ENCODE measurements at regions not wholly inside any gene's neighbourhood (a gene's known extent, or its start where the extent isn't known, plus 50 kb on each side); places are given as distances from the start of the nearest gene placed in this dataset.

DNA sequence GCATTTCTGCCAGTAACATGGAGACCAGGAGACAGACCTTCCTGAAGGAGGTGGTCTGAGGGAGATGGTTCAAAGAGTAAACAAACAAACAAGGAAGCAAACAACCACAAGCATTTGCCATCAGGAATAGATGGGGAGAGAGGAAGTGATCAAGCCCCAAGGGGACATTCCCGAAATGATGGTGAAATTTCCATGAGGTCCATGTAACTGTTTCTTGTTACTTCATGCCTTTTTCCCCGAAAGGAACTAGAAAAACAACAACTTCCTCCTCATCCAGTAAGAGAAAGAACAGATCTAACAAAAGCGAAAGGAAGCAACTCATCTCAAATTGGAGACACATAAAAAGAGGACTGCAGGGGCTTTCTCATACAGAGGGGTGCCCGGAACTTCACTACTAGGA is 152.5 kb upstream of the ZNF32 start:
- TF ChIP-seq, protein P1, sequence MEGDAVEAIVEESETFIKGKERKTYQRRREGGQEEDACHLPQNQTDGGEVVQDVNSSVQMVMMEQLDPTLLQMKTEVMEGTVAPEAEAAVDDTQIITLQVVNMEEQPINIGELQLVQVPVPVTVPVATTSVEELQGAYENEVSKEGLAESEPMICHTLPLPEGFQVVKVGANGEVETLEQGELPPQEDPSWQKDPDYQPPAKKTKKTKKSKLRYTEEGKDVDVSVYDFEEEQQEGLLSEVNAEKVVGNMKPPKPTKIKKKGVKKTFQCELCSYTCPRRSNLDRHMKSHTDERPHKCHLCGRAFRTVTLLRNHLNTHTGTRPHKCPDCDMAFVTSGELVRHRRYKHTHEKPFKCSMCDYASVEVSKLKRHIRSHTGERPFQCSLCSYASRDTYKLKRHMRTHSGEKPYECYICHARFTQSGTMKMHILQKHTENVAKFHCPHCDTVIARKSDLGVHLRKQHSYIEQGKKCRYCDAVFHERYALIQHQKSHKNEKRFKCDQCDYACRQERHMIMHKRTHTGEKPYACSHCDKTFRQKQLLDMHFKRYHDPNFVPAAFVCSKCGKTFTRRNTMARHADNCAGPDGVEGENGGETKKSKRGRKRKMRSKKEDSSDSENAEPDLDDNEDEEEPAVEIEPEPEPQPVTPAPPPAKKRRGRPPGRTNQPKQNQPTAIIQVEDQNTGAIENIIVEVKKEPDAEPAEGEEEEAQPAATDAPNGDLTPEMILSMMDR (IDR thresholded peaks at IDR 0.05; ENCODE audit: low read depth, low read length) = no peak
- no peak for TF ChIP-seq EZH2phosphoT487 (IDR thresholded peaks at IDR 0.05; ENCODE audit: low read depth)
